ENCODE measurements at regions not wholly inside any gene's neighbourhood (a gene's known extent, or its start where the extent isn't known, plus 50 kb on each side); places are given as distances from the start of the nearest gene placed in this dataset.

- TF ChIP-seq, protein P1, sequence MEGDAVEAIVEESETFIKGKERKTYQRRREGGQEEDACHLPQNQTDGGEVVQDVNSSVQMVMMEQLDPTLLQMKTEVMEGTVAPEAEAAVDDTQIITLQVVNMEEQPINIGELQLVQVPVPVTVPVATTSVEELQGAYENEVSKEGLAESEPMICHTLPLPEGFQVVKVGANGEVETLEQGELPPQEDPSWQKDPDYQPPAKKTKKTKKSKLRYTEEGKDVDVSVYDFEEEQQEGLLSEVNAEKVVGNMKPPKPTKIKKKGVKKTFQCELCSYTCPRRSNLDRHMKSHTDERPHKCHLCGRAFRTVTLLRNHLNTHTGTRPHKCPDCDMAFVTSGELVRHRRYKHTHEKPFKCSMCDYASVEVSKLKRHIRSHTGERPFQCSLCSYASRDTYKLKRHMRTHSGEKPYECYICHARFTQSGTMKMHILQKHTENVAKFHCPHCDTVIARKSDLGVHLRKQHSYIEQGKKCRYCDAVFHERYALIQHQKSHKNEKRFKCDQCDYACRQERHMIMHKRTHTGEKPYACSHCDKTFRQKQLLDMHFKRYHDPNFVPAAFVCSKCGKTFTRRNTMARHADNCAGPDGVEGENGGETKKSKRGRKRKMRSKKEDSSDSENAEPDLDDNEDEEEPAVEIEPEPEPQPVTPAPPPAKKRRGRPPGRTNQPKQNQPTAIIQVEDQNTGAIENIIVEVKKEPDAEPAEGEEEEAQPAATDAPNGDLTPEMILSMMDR (conservative IDR thresholded peaks at IDR 0.05; ENCODE audit: low read length): no peak
- TF ChIP-seq EZH2phosphoT487 (IDR thresholded peaks at IDR 0.05; ENCODE audit: borderline replicate concordance, low read depth, low read length): no peak
These were observed 417.3 kb downstream of the RPS24 start for GRCh38 chr10:78450807-78451485.

Data from OCI-LY7 (cell line).